ENCODE measurements at regions not wholly inside any gene's neighbourhood (a gene's known extent, or its start where the extent isn't known, plus 50 kb on each side); places are given as distances from the start of the nearest gene placed in this dataset.

DNA sequence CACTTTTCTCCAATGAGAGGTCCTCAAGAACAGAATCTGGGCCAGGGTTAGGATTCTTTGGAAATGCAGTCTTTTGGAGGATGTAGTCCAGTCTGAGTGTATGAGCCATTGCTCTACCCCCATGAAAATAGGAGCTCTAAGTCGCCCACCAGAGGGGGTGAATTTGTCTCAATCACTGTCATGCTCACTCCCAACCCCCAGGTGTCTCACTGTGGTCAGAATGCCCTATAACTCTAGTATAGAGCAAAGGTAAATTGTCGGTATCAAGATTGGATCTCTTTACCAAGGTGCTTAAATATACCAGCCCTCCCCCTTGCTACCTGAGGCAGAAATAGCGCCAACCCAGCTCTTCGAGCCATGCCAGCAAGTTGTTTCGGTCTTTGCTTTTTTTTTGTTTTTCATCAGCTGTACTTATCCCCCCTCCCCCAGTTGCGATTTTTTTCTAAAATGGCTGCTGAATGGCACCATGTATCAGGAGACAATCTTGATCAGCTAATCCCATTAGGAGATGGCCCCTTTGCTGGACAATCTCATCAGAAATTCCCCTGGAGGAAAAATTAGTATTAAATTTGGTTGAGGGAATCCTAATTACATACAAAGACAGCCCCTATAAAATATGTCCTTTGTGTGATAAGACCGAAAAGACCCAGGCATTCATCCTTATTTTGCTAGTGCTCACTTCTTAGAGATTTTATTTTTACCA is 130.7 kb downstream of the EBLN2 start:
- Histone ChIP-seq H3K36me3 (ENCODE audit: control insufficient read depth in 2 of 4, insufficient read depth in 4 of 4, low read length in 3 of 4) (no peaks in the 10 kb centered on the region), H3K9ac (replicated peaks in 1 of 4; ENCODE audit: extremely low read depth in 1 of 4, low read depth in 3 of 4, low read length in 3 of 4) (no peak overlapping the region), H3K4me3 (ENCODE audit: extremely low read depth in 1 of 4, insufficient read depth in 2 of 4, low read depth in 3 of 4, low read length in 4 of 4) (no peak overlapping the region), H2BK20ac (ENCODE audit: low read length) (no peak overlapping the region), H4K8ac (ENCODE audit: extremely low read depth, insufficient read depth, low read length) (no peak overlapping the region), H3K27me3 (replicated peaks in 1 of 4; ENCODE audit: control insufficient read depth in 3 of 4, extremely low read depth in 1 of 4, insufficient read depth in 3 of 4, low read length in 3 of 4) (no peaks in the 10 kb centered on the region), H3K14ac (ENCODE audit: insufficient read length) (no peak overlapping the region), H3K18ac (ENCODE audit: extremely low read depth, low read length) (no peak overlapping the region), H4K5ac (ENCODE audit: insufficient read length, low read depth, low read length) (no peak overlapping the region), H2AFZ (ENCODE audit: low read length) (no peak overlapping the region), H4K91ac (replicated peaks; ENCODE audit: insufficient read length, low read length) (no peak overlapping the region), H2BK15ac (ENCODE audit: low read length) (no peak overlapping the region), H3K23ac (ENCODE audit: insufficient read length) (no peak overlapping the region), H3K4me1 (replicated peaks in 1 of 4; ENCODE audit: control insufficient read depth in 3 of 4, insufficient read depth in 4 of 4, low read length in 3 of 4) (no peaks in the 10 kb centered on the region), H3K79me1 (ENCODE audit: low read depth, low read length) (no peaks in the 10 kb centered on the region), H2BK12ac (ENCODE audit: low read depth, low read length) (no peak overlapping the region), H4K20me1 (replicated peaks in 1 of 2; ENCODE audit: control insufficient read depth in 1 of 2, insufficient read depth in 2 of 2, low read length in 2 of 2) (no peaks in the 10 kb centered on the region), H2BK5ac (ENCODE audit: low read depth, low read length) (no peak overlapping the region), H3K4me2 (ENCODE audit: insufficient read depth in 1 of 2, low read depth in 2 of 2, low read length in 2 of 2) (no peak overlapping the region; a peak in 1 of 4 replicates), H3K56ac (replicated peaks; ENCODE audit: insufficient read length, low read depth, low read length) (no peak overlapping the region), H3K23me2 (ENCODE audit: low read depth, low read length) (no peaks in the 10 kb centered on the region), H3K4ac (replicated peaks; ENCODE audit: insufficient read length, low read depth, low read length) (no peak overlapping the region), H3K79me2 (ENCODE audit: control insufficient read depth in 1 of 2, insufficient read depth in 2 of 2, low read length in 2 of 2) (no peaks in the 10 kb centered on the region), H3K9me3 (ENCODE audit: insufficient read depth in 2 of 2, low read depth in 1 of 2, low read length in 1 of 2) (no peaks in the 10 kb centered on the region), H2BK120ac (replicated peaks; ENCODE audit: low read depth, low read length) (no peak overlapping the region), H3K27ac (ENCODE audit: low read depth, low read length) (no peak overlapping the region), H2AK5ac (ENCODE audit: low read depth, low read length) (no peak overlapping the region)
- CTCF ChIA-PET (ENCODE audit: partially characterized antibody) = interaction anchor here (0.6 to 3.6 kb wide), 64 partner anchors 8 to 951 kb away, joined by 3 to 43 read pairs (median 4); no protein-coding TSS in a partner anchor
- TF ChIP-seq RBBP5 (IDR thresholded peaks at IDR 0.05; ENCODE audit: borderline replicate concordance, low read depth, low read length) (no peak), SIN3A (conservative IDR thresholded peaks at IDR 0.05 in 1 of 2, IDR thresholded peaks at IDR 0.05 in 1 of 2; ENCODE audit: low read depth in 1 of 2, low read length in 2 of 2) (no peak), RAD21 (IDR thresholded peaks at IDR 0.05 in 1 of 2, conservative IDR thresholded peaks at IDR 0.05 in 1 of 2; ENCODE audit: low read depth in 2 of 2, low read length in 2 of 2) (peak; percentile 67 to 75), SIX5 (IDR thresholded peaks at IDR 0.05; ENCODE audit: low read depth, low read length) (no peak), ASH2L (IDR thresholded peaks at IDR 0.05; ENCODE audit: low read length) (peak; percentile 44), TEAD4 (IDR thresholded peaks at IDR 0.05; ENCODE audit: low read depth, low read length) (no peak)
- TF ChIP-seq, protein P1, sequence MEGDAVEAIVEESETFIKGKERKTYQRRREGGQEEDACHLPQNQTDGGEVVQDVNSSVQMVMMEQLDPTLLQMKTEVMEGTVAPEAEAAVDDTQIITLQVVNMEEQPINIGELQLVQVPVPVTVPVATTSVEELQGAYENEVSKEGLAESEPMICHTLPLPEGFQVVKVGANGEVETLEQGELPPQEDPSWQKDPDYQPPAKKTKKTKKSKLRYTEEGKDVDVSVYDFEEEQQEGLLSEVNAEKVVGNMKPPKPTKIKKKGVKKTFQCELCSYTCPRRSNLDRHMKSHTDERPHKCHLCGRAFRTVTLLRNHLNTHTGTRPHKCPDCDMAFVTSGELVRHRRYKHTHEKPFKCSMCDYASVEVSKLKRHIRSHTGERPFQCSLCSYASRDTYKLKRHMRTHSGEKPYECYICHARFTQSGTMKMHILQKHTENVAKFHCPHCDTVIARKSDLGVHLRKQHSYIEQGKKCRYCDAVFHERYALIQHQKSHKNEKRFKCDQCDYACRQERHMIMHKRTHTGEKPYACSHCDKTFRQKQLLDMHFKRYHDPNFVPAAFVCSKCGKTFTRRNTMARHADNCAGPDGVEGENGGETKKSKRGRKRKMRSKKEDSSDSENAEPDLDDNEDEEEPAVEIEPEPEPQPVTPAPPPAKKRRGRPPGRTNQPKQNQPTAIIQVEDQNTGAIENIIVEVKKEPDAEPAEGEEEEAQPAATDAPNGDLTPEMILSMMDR (IDR thresholded peaks at IDR 0.05; ENCODE audit: control extremely low read depth in 1 of 3, insufficient read depth in 1 of 3, low read depth in 1 of 3, low read length in 3 of 3) = peak; percentile 64 to 99 (median 85)
- DNase-seq (ENCODE audit: low read depth in 1 of 2, low spot score in 2 of 2) (peak; percentile 29 to 66), FAIRE-seq (peak; percentile 94)
- WGBS, 2 experiments (ENCODE audit: extremely low coverage in 1 of 2, insufficient coverage in 1 of 2, insufficient read length in 1 of 2, insufficient replicate concordance in 2 of 2, low coverage in 1 of 2, low lambda C conversion rate in 2 of 2, missing lambda C conversion rate in 1 of 2) = 73% methylated on average over 7 of the region's 7 CpGs; no CpG with 5 or more reads in 1 of the 2 experiments
- POLR2A ChIA-PET (ENCODE audit: partially characterized antibody) = interaction anchor here (1.4 kb wide), 1 partner anchor 13 kb away, joined by 4 read pairs; no protein-coding TSS in a partner anchor
